ENCODE measurements at regions not wholly inside any gene's neighbourhood (a gene's known extent, or its start where the extent isn't known, plus 50 kb on each side); places are given as distances from the start of the nearest gene placed in this dataset.
A peak's percentile ranks its signal among the peaks of the same experiment; 100 is the strongest.

GRCh38 chr11:45082744-45083543 lies 63.5 kb upstream of the PRDM11 start:
- no peak overlapping the region for H3K4me3 ChIP-seq (ENCODE audit: low read depth, low read length)
- no peak for DNase-seq (ENCODE audit: low read depth, low spot score)
- ChIA-PET CTCF (interaction anchor here (1.5 to 25.6 kb wide), 2 partner anchors 23 to 147 kb away, joined by 7 to 289 read pairs; no protein-coding TSS in a partner anchor), POLR2A (no interaction called here)
- no peak for TF ChIP-seq CTCF (IDR thresholded peaks at IDR 0.05; ENCODE audit: insufficient read depth, low read length, missing control alignments)

GRCh38 chr11:45083544-45084087 lies 62.8 kb upstream of the PRDM11 start:
- peak; percentile 37 for TF ChIP-seq CTCF (IDR thresholded peaks at IDR 0.05; ENCODE audit: insufficient read depth, low read length, missing control alignments)
- H3K4me3 ChIP-seq (ENCODE audit: low read depth, low read length): no peak overlapping the region
- POLR2A ChIA-PET: no interaction called here
- DNase-seq (ENCODE audit: low read depth, low spot score): no peak
- CTCF ChIA-PET: interaction anchor here (25.6 kb wide), 1 partner anchor 22 kb away, joined by 289 read pairs; no protein-coding TSS in a partner anchor

- ChIA-PET CTCF (interaction anchor here (1.6 to 33.8 kb wide), 3 partner anchors 10 to 149 kb away, joined by 3 to 2237 read pairs (median 289); no protein-coding TSS in a partner anchor), POLR2A (no interaction called here)
- no peak for DNase-seq (ENCODE audit: low read depth, low spot score)
- no peak overlapping the region for H3K4me3 ChIP-seq (ENCODE audit: low read depth, low read length)
- TF ChIP-seq CTCF (IDR thresholded peaks at IDR 0.05; ENCODE audit: insufficient read depth, low read length, missing control alignments): no peak
Measured at GRCh38 chr11:45085646-45086501, 60.6 kb upstream of the PRDM11 start.

GRCh38 chr11:45086526-45086925 lies 59.9 kb upstream of the PRDM11 start:
- no peak overlapping the region for H3K4me3 ChIP-seq (ENCODE audit: low read depth, low read length)
- no peak for DNase-seq (ENCODE audit: low read depth, low spot score)
- CTCF ChIA-PET: interaction anchor here (25.6 to 33.8 kb wide), 2 partner anchors 19 to 150 kb away, joined by 289 to 2237 read pairs; no protein-coding TSS in a partner anchor
- POLR2A ChIA-PET: no interaction called here
- TF ChIP-seq CTCF (IDR thresholded peaks at IDR 0.05; ENCODE audit: insufficient read depth, low read length, missing control alignments): no peak

GRCh38 chr11:45087086-45087899 lies 59.1 kb upstream of the PRDM11 start:
- ChIA-PET CTCF (interaction anchor here (25.6 to 33.8 kb wide), 2 partner anchors 19 to 150 kb away, joined by 289 to 2237 read pairs; no protein-coding TSS in a partner anchor), POLR2A (interaction anchor here (0.6 kb wide), 1 partner anchor 1086 kb away, joined by 3 read pairs; no protein-coding TSS in a partner anchor)
- no peak for DNase-seq (ENCODE audit: low read depth, low spot score)

More at GRCh38 chr11:45087086-45087899, 59.1 kb upstream of the PRDM11 start:
- TF ChIP-seq CTCF (IDR thresholded peaks at IDR 0.05; ENCODE audit: insufficient read depth, low read length, missing control alignments): no peak
- H3K4me3 ChIP-seq (ENCODE audit: low read depth, low read length): no peak overlapping the region

All from AG04449 (cell line).